Nephron (organoid): ENCODE measurements at regions not wholly inside any gene's neighbourhood (a gene's known extent, or its start where the extent isn't known, plus 50 kb on each side); places are given as distances from the start of the nearest gene placed in this dataset.
"Not testable (repeated sequence)": the region's sequence is repeated elsewhere in the genome, so short reads cannot be mapped to it uniquely, and the experiment has no call there.

Source experiments
- H3K27ac Mint-ChIP-seq, 3 experiments: 2 replicates each; pipeline ENCODE4 v1.8.0; 2020; ENCODE audit warnings: mixed read lengths in 3 of 3, mild to moderate bottlenecking in 2 of 3, moderate library complexity in 1 of 3
- H3K27me3 Mint-ChIP-seq: 2 replicates; pipeline ENCODE4 v1.8.0; 2021; ENCODE audit warnings: low read depth, mild to moderate bottlenecking, moderate library complexity, mixed read lengths
- H3K36me3 Mint-ChIP-seq: 2 replicates; pipeline ENCODE4 v1.8.0; 2020; ENCODE audit warnings: low read depth, mixed read lengths
- H3K4me1 Mint-ChIP-seq: 2 replicates; pipeline ENCODE4 v1.8.0; 2020; ENCODE audit warnings: mixed read lengths
- H3K4me3 Mint-ChIP-seq, 3 experiments: 2 replicates each; pipeline ENCODE4 v1.8.0; 2020; ENCODE audit warnings: mild to moderate bottlenecking in 3 of 3, mixed read lengths in 3 of 3, moderate library complexity in 2 of 3
- H3K9me3 Mint-ChIP-seq: 2 replicates; pipeline ENCODE4 v1.8.0; 2020; ENCODE audit warnings: mixed read lengths
- CTCF ChIP-seq, 3 experiments: fragments of 200-600 bp; sonication (generic); IDR thresholded peaks; one replicate each; pipeline ENCODE4 v1.5.0; 2021; ENCODE audit warnings: antibody characterized with exemption in 3 of 3; ENCODE audit not compliant: unreplicated experiment in 3 of 3

GRCh38 chr18:65610939-65611338, 139.9 kb upstream of the CDH7 start:
- H3K4me1 Mint-ChIP-seq, result no peaks in the 10 kb centered on the region
- no peaks in the 10 kb centered on the region for H3K36me3 Mint-ChIP-seq
- H3K4me3 Mint-ChIP-seq, result no peak overlapping the region
- H3K27ac Mint-ChIP-seq, result no peak overlapping the region
- TF ChIP-seq CTCF (IDR thresholded peaks at IDR 0.05; ENCODE audit: unreplicated experiment in 3 of 3), result no peak
- H3K9me3 Mint-ChIP-seq, result peaks cover 5% of the 10 kb centered on the region
- H3K27me3 Mint-ChIP-seq, result no peaks in the 10 kb centered on the region

- Mint-ChIP-seq H3K36me3 (no peaks in the 10 kb centered on the region), H3K27ac (no peak overlapping the region), H3K27me3 (no peaks in the 10 kb centered on the region), H3K4me3 (no peak overlapping the region), H3K9me3 (peaks cover 5% of the 10 kb centered on the region), H3K4me1 (no peaks in the 10 kb centered on the region)
- TF ChIP-seq CTCF (IDR thresholded peaks at IDR 0.05; ENCODE audit: unreplicated experiment in 3 of 3), result no peak
Observed at GRCh38 chr18:65608471-65608870, 142.3 kb upstream of the CDH7 start.

- Mint-ChIP-seq H3K4me1 (no peaks in the 10 kb centered on the region), H3K9me3 (peaks cover 5% of the 10 kb centered on the region), H3K27me3 (no peaks in the 10 kb centered on the region), H3K4me3 (no peak overlapping the region), H3K36me3 (no peaks in the 10 kb centered on the region), H3K27ac (no peak overlapping the region)
- TF ChIP-seq CTCF (IDR thresholded peaks at IDR 0.05; ENCODE audit: unreplicated experiment in 3 of 3), result no peak
Observed at GRCh38 chr18:65607161-65607560, 143.7 kb upstream of the CDH7 start.

- H3K36me3 Mint-ChIP-seq, result no peaks in the 10 kb centered on the region
Observed at GRCh38 chr18:65606551-65607130, 144.2 kb upstream of the CDH7 start.

GRCh38 chr18:65605352-65605751, 145.5 kb upstream of the CDH7 start:
- H3K27me3 Mint-ChIP-seq, H3K27ac Mint-ChIP-seq, H3K9me3 Mint-ChIP-seq, H3K4me3 Mint-ChIP-seq, H3K4me1 Mint-ChIP-seq, H3K36me3 Mint-ChIP-seq: not testable (repeated sequence)

More at GRCh38 chr18:65606551-65607130, 144.2 kb upstream of the CDH7 start:
- Mint-ChIP-seq H3K27me3 (no peaks in the 10 kb centered on the region), H3K27ac (no peak overlapping the region), H3K4me3 (no peak overlapping the region), H3K4me1 (no peaks in the 10 kb centered on the region), H3K9me3 (peaks cover 5% of the 10 kb centered on the region)
- no peak for TF ChIP-seq CTCF (IDR thresholded peaks at IDR 0.05; ENCODE audit: unreplicated experiment in 3 of 3)

GRCh38 chr18:65601775-65602174, 149.0 kb upstream of the CDH7 start:
- peaks cover 4% of the 10 kb centered on the region for H3K9me3 Mint-ChIP-seq
- TF ChIP-seq CTCF (IDR thresholded peaks at IDR 0.05; ENCODE audit: unreplicated experiment in 3 of 3), result no peak
- H3K4me3 Mint-ChIP-seq, result no peak overlapping the region
- H3K4me1 Mint-ChIP-seq, result no peaks in the 10 kb centered on the region
- no peaks in the 10 kb centered on the region for H3K27me3 Mint-ChIP-seq
- H3K27ac Mint-ChIP-seq, result no peak overlapping the region
- no peaks in the 10 kb centered on the region for H3K36me3 Mint-ChIP-seq
